B cell (primary cell): ENCODE measurements at regions not wholly inside any gene's neighbourhood (a gene's known extent, or its start where the extent isn't known, plus 50 kb on each side); places are given as distances from the start of the nearest gene placed in this dataset.
"Not testable (repeated sequence)": the region's sequence is repeated elsewhere in the genome, so short reads cannot be mapped to it uniquely, and the experiment has no call there.

Source experiments
- ATAC-seq: fragments of 200-7000 bp; cut with Tn5 transposase; one replicate; pipeline ENCODE4 v1.10.0; 2021; ENCODE audit warnings: low read depth, mild to moderate bottlenecking, moderate number of reproducible peaks, moderate library complexity
- CTCF ChIA-PET: fragments of 350-600 bp; sonication (Branson Sonifier 250); formaldehyde crosslinking; loops from one replicate; lab custom pipeline; 2021; ENCODE audit warnings: antibody characterized with exemption, inconsistent platforms; lab: Charles Lee
- POLR2A ChIA-PET: fragments of 350-600 bp; sonication (Branson Sonifier 250); formaldehyde crosslinking; loops from one replicate; lab custom pipeline; 2021; ENCODE audit warnings: antibody characterized with exemption; lab: Charles Lee
- DNase-seq: peaks from one replicate; pipeline ENCODE4 v3.0.0; 2013
- H2AFZ ChIP-seq: 2 replicates; pipeline ENCODE4 v1.6.1; 2012; ENCODE audit warnings: mild to moderate bottlenecking, low read depth, low read length; ENCODE audit not compliant: insufficient read depth, poor library complexity, severe bottlenecking
- H3K27ac ChIP-seq, 2 donors: 1 replicate in 1 of 2; 2 replicates in 1 of 2; pipeline ENCODE4 v1.5.1; 2012 to 2013; ENCODE audit warnings: low read length in 2 of 2, mild to moderate bottlenecking in 2 of 2, moderate library complexity in 1 of 2
- H3K27me3 ChIP-seq, 4 experiments: fragments of 200-600 bp in 1 of 4; sonication (generic) in 1 of 4; replicated peaks in 1 of 4; 1 replicate in 2 of 4; 2 replicates in 2 of 4; pipeline versions ENCODE4 v1.6.1 to v1.7.0; 2013 to 2016; ENCODE audit warnings: low read length in 3 of 4, mild to moderate bottlenecking in 2 of 4, mixed read lengths in 1 of 4, moderate library complexity in 1 of 4; ENCODE audit not compliant: insufficient read depth in 4 of 4, control insufficient read depth in 3 of 4; ENCODE audit errors: control extremely low read depth in 1 of 4
- H3K36me3 ChIP-seq, 2 experiments: replicated peaks in 1 of 2; 1 replicate in 1 of 2; 2 replicates in 1 of 2; pipeline versions ENCODE4 v1.6.1 to v1.7.1; 2013; ENCODE audit warnings: low read length in 1 of 2; ENCODE audit not compliant: insufficient read depth in 2 of 2, control insufficient read depth in 1 of 2; ENCODE audit errors: control extremely low read depth in 1 of 2, extremely low read depth in 1 of 2
- H3K4me1 ChIP-seq, 2 donors: fragments of 200-600 bp in 1 of 2; sonication (generic) in 1 of 2; 1 replicate in 1 of 2; 2 replicates in 1 of 2; pipeline versions ENCODE4 v1.5.1 to v1.6.1; 2013 to 2017; ENCODE audit warnings: low read length in 2 of 2; ENCODE audit not compliant: control insufficient read depth in 2 of 2, insufficient read depth in 2 of 2
- H3K4me2 ChIP-seq: replicated peaks from 2 replicates; pipeline ENCODE3; 2012; ENCODE audit warnings: mild to moderate bottlenecking, low read depth, low read length; ENCODE audit not compliant: poor library complexity, severe bottlenecking
- H3K4me3 ChIP-seq, 5 experiments: fragments of 200-600 bp in 1 of 5; sonication (generic) in 1 of 5; 1 replicate in 3 of 5; 2 replicates in 2 of 5; pipeline versions ENCODE4 v1.5.1 to v1.7.0; 2011 to 2016; ENCODE audit warnings: low read length in 4 of 5, mild to moderate bottlenecking in 4 of 5, low read depth in 2 of 5, control low read depth in 1 of 5, moderate library complexity in 1 of 5; ENCODE audit not compliant: insufficient read depth in 1 of 5; ENCODE audit errors: control extremely low read depth in 1 of 5, extremely low read depth in 1 of 5
- H3K79me2 ChIP-seq: fragments of 200-600 bp; sonication (generic); one replicate; pipeline ENCODE4 v1.6.0; 2016; ENCODE audit warnings: low read length; ENCODE audit not compliant: control insufficient read depth, insufficient read depth
- H3K9ac ChIP-seq: fragments of 200-600 bp; sonication (generic); 2 replicates; pipeline ENCODE4 v1.6.1; 2017; ENCODE audit warnings: mild to moderate bottlenecking, low read length, moderate library complexity
- H3K9me3 ChIP-seq, 3 donors: one replicate each; pipeline versions ENCODE4 v1.6.1 to v1.7.1; 2013; ENCODE audit warnings: low read length in 2 of 3; ENCODE audit not compliant: control insufficient read depth in 2 of 3, insufficient read depth in 1 of 3; ENCODE audit errors: control extremely low read depth in 1 of 3
- H4K20me1 ChIP-seq: 2 replicates; pipeline ENCODE4 v1.6.0; 2012; ENCODE audit warnings: mild to moderate bottlenecking, low read length; ENCODE audit not compliant: insufficient read depth, control insufficient read depth, poor library complexity, severe bottlenecking
- H3K27ac Mint-ChIP-seq: one replicate; pipeline ENCODE4 v1.8.0; 2021; ENCODE audit warnings: mixed read lengths
- H3K27me3 Mint-ChIP-seq: one replicate; pipeline ENCODE4 v1.8.0; 2021; ENCODE audit warnings: mixed read lengths
- H3K4me1 Mint-ChIP-seq: one replicate; pipeline ENCODE4 v1.8.0; 2021; ENCODE audit warnings: mixed read lengths
- H3K4me3 Mint-ChIP-seq: one replicate; pipeline ENCODE4 v1.8.0; 2021; ENCODE audit warnings: mixed read lengths
- H3K9me3 Mint-ChIP-seq: one replicate; pipeline ENCODE4 v1.8.0; 2022; ENCODE audit warnings: mixed read lengths; ENCODE audit not compliant: insufficient read depth
- WGBS: methylation state at CpG from one replicate; pipeline ENCODE4 v1.1.5; 2013; ENCODE audit warnings: missing lambda C conversion rate; ENCODE audit not compliant: insufficient coverage; 5-methylcytosine and 5-hydroxymethylcytosine counted together
- intact Hi-C: fragments of 100-400 bp; cut with micrococcal nuclease; formaldehyde crosslinking; loops from one replicate; pipeline ENCODE4 v1.10.0; 2022

DNA sequence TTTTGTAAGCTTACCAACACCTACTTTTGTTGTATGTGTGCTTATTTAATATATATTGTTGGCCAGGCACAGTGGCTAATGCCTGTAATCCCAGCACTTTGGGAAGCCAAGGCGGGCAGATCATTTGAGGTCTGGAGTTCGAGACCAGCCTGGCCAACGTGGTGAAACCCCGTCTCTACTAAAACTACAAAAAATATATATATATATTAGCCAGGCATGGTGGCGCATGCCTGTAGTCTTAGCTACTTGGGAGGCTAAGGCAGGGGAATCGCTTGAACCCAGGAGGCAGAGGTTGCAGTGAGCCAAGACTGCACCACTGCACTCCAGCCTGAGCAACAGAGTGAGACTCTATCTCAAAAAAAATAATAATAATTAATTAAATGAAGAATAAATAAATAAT is 142.0 kb upstream of the C1QTNF3 start:
- H3K27me3 Mint-ChIP-seq, H3K4me3 ChIP-seq, H3K9me3 Mint-ChIP-seq, H3K9me3 ChIP-seq, H3K27me3 ChIP-seq, H4K20me1 ChIP-seq, H3K27ac ChIP-seq, CTCF ChIA-PET, H3K4me3 Mint-ChIP-seq, H3K4me1 ChIP-seq, H3K4me2 ChIP-seq, H3K27ac Mint-ChIP-seq, ATAC-seq, POLR2A ChIA-PET, H2AFZ ChIP-seq, H3K79me2 ChIP-seq, H3K9ac ChIP-seq, H3K4me1 Mint-ChIP-seq, DNase-seq, intact Hi-C loops, H3K36me3 ChIP-seq: not testable (repeated sequence)
- WGBS = 100% methylated on average over 2 of the region's 6 CpGs

DNA sequence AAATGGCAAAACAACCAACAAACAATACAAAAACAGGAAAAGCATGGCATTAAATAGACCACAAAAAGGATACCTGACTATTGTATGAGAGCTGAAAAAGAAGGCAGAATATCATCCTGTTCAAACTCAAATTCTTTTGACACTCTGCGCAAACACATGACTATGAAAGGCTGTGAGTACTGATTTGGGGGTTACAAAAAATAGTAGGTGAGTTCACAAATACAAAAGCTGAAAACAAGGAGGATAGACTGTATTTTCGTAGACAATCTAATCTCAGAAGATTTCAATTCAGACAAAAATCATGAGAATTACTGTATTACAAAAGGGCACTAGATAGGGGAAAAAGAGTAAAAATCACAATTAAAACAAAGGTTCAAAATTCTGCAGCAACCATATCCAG is 142.6 kb upstream of the C1QTNF3 start:
- H3K27ac ChIP-seq, H3K27ac Mint-ChIP-seq, POLR2A ChIA-PET, DNase-seq, H3K9ac ChIP-seq, H2AFZ ChIP-seq, H3K27me3 Mint-ChIP-seq, intact Hi-C loops, H3K4me2 ChIP-seq, H3K79me2 ChIP-seq, H3K4me3 ChIP-seq, H3K4me1 ChIP-seq, H3K27me3 ChIP-seq, H4K20me1 ChIP-seq, H3K9me3 Mint-ChIP-seq, H3K36me3 ChIP-seq, CTCF ChIA-PET, ATAC-seq, H3K4me1 Mint-ChIP-seq, H3K4me3 Mint-ChIP-seq, H3K9me3 ChIP-seq: not testable (repeated sequence)
- 100% methylated on average over 2 of the region's 2 CpGs for WGBS

DNA sequence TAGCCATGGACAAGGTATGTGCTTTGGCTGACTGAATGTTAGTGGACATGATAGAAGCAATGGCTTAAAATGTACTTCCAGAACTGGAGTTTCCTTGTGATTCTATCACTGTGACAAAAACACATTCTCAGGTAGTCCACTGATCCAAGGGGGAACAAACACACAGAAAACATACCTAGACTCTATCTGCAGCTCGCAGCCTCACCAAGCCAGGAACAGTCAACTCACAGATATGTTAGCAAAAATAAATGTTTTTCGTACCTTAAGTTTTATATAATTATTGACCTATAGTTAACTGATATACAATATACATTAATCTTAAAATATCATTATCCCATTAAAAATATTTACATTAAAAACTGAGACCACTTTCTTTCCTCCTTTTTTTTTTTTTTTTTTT is 143.1 kb upstream of the C1QTNF3 start:
- H3K27ac Mint-ChIP-seq, H2AFZ ChIP-seq, H3K79me2 ChIP-seq, H3K9ac ChIP-seq, H3K27me3 Mint-ChIP-seq, CTCF ChIA-PET, ATAC-seq, H4K20me1 ChIP-seq, H3K4me2 ChIP-seq, DNase-seq, POLR2A ChIA-PET, intact Hi-C loops, H3K9me3 Mint-ChIP-seq, H3K36me3 ChIP-seq, H3K4me3 ChIP-seq, H3K4me3 Mint-ChIP-seq, H3K4me1 ChIP-seq, H3K4me1 Mint-ChIP-seq, H3K27me3 ChIP-seq, H3K27ac ChIP-seq: not testable (repeated sequence)
- H3K9me3 ChIP-seq = peaks cover 0 to 12% (median 0%) of the 10 kb centered on the region in 3 donors
- 100% methylated on average over 1 of the region's 2 CpGs for WGBS

DNA sequence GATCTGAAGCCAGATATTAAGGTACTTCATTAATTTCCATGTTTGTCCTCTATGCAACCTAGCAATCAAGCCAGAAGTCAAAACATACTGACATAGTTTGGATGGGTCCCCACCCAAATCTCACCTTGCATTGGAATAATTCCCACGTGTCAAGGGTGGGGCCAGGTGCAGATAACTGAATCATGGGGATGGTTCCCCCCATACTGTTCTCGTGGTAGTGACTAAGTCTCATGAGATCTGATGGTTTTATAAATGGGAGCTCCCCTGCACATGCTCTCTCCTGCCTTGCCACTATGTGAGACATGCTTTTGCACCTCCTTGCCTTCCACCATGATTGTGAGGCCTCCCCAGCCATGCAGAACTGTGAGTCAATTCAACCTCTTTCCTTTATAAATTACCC is 143.9 kb upstream of the C1QTNF3 start:
- H3K27me3 ChIP-seq, intact Hi-C loops, H3K9ac ChIP-seq, ATAC-seq, H3K9me3 Mint-ChIP-seq, H3K4me1 ChIP-seq, H3K27ac ChIP-seq, CTCF ChIA-PET, POLR2A ChIA-PET, DNase-seq, H3K27ac Mint-ChIP-seq, H3K4me2 ChIP-seq, H3K4me1 Mint-ChIP-seq, H3K4me3 ChIP-seq, H4K20me1 ChIP-seq, H2AFZ ChIP-seq, H3K36me3 ChIP-seq, H3K27me3 Mint-ChIP-seq, H3K4me3 Mint-ChIP-seq, H3K79me2 ChIP-seq: not testable (repeated sequence)
- 100% methylated on average over 2 of the region's 2 CpGs for WGBS
- peaks cover 0 to 13% (median 0%) of the 10 kb centered on the region in 3 donors for H3K9me3 ChIP-seq
